ENCODE measurements at regions not wholly inside any gene's neighbourhood (a gene's known extent, or its start where the extent isn't known, plus 50 kb on each side); places are given as distances from the start of the nearest gene placed in this dataset.

GRCh38 chr9:135326633-135327152 lies 152.9 kb upstream of the PPP1R26 start:
- DNase-seq = no peak

GRCh38 chr9:135328485-135329417 lies 150.8 kb upstream of the PPP1R26 start:
- no peak for DNase-seq

GRCh38 chr9:135329571-135330306 lies 149.8 kb upstream of the PPP1R26 start:
- DNase-seq = no peak

DNA sequence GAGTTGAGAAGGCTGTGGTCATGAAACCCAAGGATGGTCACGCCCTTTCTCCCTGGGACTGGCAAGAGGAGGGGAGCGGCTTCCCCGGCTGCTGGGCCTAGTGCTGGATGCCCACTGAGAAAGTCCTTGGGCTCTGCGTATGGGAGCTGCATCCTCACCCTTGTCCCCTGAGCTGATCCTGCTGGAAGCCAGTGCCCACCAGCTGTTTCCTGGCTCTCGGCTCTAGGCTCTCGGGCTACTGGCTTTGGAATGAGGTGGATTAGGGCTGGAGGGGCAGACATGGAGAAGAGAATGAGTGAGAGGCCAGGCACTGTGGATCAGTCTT lies 149.3 kb upstream of the PPP1R26 start:
- no peak for DNase-seq

DNA sequence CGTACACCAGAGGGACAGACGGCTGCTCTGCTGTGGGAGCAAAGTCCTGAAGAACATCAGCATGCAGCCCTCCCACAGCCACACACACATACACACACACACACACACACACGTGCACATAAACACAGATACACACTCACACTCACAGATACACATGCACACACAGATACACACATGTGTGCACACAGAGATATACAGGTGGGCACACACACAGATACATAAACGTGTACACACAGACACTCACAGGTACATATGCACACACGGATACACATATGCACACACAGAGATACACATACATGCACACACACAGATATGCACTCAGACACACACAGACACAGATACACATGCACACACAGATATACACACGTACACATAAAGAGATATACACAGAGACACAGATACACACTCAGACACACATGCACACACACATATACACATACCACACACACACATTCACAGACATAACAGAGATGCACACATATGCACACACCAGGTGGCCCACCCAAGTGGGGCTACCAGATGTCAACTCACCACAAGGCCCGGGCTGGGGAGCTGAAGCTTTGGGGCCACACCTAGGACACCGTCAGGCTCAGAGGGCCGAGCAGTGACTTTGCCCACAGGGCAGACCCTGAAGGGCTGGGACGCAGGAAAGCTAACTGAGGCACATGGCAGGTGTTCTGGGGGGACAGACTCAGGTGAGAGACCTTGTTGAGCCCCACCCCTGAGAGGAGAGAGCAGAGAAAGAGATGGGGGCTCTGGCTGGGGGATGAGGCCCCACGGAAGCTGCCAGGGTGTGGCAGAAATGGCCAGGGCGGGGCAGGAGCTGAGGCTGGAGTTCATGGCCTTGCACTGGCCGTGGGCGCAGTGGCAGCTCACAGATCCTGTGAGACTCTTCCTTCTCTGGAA lies 148.6 kb upstream of the PPP1R26 start:
- DNase-seq = no peak

- DNase-seq = no peak
These were observed 147.1 kb upstream of the PPP1R26 start for GRCh38 chr9:135332516-135332915.

DNA sequence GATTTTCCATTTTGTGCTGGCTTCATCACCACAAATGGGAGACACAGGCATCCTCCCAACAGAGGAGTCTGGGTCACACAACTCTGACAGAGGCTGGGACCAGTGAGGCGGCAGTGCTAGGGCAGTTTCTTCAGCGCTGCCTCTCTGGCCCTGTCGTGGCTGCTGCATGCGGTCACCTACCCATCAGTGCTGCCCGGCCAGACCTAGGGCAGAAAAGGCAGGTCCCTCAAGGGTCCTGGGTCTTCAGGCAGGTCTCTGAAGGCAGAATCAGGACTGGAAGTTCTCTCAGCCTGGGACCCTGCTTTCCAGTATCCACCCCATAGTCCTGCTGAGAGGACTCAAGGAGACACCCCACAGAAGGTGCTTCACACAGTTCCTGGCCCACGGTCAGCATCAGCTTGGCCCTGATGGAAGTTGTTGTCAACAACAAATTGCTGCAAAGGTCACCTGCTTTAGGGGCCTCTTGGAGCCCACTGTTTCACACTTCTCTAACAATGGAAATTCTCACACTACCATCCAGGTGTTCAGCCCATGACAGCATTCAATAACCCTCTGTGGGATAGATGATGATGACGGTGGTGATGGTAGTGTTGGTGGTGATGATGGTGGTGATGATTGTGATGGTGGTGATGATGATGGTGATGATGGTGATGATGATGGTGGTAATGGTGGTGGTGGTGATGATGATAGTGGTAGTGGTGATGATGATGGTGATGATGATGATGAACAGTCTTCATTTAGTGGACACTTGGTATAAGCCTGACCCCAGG lies 146.4 kb upstream of the PPP1R26 start:
- DNase-seq = no peak

DNA sequence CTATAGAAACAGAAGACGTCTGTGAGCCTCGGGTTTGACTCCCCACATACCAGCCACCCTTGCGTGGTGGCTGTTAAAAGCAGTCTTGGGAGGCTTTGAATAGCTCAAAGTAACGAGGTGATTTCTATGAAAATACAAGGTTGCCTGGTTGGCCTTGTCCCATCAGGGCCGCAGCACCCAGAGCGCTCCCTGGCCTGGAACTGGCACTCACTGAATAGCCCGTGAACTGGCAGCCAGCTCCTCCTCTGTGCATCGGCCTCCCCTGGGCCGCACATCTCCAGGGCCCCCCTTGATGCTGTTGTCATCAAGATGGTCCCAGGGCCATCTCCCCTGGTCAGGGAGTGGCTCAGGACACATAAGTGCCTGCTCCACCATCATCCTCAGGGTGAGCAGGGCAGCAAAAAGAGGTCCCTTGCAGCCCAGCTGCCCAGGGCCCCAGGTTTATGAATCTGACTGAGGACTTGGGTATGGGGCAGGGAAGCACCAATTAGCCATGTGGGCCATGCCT lies 144.6 kb upstream of the PPP1R26 start:
- DNase-seq = no peak

- DNase-seq = no peak
These were observed 143.8 kb upstream of the PPP1R26 start for GRCh38 chr9:135335691-135336181.

- DNase-seq = no peak
These were observed 142.7 kb upstream of the PPP1R26 start for GRCh38 chr9:135336722-135337527.

- no peak for DNase-seq
These were observed 141.0 kb upstream of the PPP1R26 start for GRCh38 chr9:135338546-135338945.

DNA sequence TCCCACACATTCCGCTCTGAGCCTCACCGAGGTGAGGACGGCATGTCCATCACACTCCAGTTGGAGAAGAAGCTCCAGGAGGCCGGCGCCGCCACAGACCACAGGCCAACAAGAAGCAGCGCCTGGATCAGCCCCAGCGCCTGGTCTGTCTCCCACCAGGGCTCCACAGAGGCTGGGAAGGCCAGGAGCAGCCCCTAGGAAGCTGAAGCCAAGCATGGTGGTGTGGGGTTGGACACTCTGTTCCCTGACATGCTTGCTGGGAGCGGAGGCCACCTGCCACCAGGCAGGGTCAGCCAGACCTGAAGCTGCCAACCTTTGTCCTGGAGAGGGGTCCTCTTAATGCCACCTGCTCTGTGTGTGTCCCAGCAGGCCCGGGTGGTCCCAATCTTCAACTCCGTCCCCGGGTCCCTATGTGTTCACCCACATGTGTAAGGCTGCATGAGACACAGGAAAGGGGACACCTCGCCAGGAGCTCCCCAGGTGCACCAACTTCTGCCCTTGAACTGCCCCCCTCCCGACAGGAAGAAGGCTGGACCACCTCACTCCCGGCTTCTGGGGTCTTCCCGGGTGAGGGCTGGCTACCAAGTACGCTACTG lies 140.1 kb upstream of the PPP1R26 start:
- no peak for DNase-seq

GRCh38 chr9:135340143-135340655 lies 139.4 kb upstream of the PPP1R26 start:
- DNase-seq = no peak

DNA sequence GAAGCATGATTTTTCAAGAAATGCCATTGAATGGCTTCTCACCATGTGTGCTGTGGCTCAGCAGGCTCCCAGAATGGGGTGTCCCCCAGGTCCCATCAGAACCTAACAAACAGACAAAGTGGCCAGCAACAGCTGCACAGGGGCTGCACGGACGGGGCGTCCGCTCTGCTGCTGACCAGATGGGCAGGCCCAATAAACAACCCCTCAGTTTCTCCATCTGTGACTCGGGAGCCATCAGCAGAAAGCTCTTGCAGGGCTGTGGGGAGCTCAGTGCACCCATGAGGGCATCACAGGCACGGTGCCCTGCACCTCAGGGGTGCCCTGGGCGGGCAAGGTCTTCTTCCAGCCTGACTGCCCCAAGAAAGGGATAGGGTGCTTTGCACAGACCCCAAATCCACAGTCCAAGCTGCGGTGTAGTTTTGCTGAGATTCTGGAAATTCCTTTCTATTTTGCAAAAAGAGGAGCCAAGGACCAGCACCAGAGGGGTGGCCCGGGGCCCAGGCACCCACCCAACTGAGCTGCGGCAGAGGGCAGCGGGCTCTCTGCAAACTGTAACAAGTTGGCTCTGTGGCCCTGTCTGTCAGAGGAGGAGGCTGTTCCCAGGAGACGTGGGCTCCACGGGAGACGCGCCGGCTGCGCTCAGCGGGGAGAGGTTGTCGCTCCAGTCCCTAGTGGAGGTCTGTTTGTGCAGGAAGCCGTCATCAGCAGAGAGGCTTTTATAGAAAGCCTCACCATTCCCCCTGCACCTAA lies 138.7 kb upstream of the PPP1R26 start:
- DNase-seq = no peak

DNA sequence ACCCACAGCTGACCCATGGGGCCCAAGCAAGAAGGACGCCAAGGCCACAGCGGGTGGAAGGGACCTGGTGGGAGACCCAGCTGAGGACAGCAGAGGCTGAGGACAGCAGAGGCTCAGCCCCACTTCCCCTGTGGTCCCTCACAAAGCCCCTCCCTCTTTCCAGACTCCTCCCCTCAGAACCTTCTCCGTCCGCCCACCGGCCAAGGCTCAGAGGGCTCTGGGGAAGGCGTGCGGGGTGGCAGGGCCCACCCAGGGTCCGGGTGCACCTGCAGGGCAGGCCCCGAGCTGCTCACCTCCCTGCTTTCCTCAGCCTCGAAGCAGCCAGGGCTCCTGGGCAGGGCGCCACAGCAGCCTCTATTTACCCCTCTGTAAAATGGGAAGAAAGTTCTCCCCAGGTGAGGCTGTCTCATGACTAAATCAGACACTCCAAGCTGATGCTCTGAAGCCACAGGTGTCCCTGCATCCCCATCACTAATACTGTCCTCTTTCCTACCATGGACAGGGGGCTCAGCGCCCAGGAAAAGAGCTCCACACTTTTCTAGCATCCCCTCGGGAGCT lies 137.9 kb upstream of the PPP1R26 start:
- no peak for DNase-seq

- no peak for DNase-seq
These were observed 137.1 kb upstream of the PPP1R26 start for GRCh38 chr9:135342206-135343130.

DNA sequence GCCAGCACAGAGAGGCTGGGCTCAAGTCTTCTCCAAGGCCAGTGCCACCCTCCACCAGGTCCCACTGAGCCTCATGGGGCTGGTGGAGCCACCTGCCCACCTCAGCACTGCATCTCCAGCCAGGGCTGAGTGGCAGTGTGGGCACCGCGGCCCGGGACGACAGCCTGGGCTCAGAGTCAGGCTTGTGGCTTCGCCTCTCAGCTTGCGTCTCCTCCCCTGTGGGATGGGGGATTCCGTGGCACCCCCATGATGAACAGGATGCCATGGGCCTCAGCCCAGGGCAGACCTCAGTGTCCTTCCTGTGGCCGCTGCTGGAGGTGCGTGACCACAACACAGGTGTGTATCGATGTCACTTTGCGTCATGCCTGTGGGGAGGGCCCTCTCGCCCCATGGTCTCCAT lies 136.4 kb upstream of the PPP1R26 start:
- DNase-seq = no peak
